ENCODE measurements at regions not wholly inside any gene's neighbourhood (a gene's known extent, or its start where the extent isn't known, plus 50 kb on each side); places are given as distances from the start of the nearest gene placed in this dataset.

GRCh38 chr7:152556013-152556755 is 119.8 kb downstream of the XRCC2 start:
- intact Hi-C loops (cut with micrococcal nuclease; ENCODE audit: unreplicated experiment), result no loop called here
- Histone ChIP-seq H3K79me2 (ENCODE audit: insufficient read depth, low read length) (no peaks in the 10 kb centered on the region), H2AFZ (ENCODE audit: low read length) (no peak overlapping the region), H3K9me3 (ENCODE audit: low read length) (no peaks in the 10 kb centered on the region), H3K4me3 (replicated peaks in 1 of 3; ENCODE audit: insufficient read depth in 1 of 3, low read depth in 2 of 3, low read length in 3 of 3) (peak overlapping the region in 1 of 3 experiments; percentile 15; a peak in 1 of 6 replicates), H3K4me1 (ENCODE audit: insufficient read depth, low read length) (peaks cover 21% of the 10 kb centered on the region), H3K27me3 (ENCODE audit: control insufficient read depth in 1 of 2, insufficient read depth in 2 of 2, low read length in 2 of 2) (no peaks in the 10 kb centered on the region), H3K36me3 (replicated peaks in 1 of 2; ENCODE audit: control insufficient read depth in 1 of 2, insufficient read depth in 2 of 2, low read length in 2 of 2) (no peaks in the 10 kb centered on the region), H3K9ac (ENCODE audit: insufficient read depth, low read depth, low read length) (no peak overlapping the region), H4K20me1 (ENCODE audit: insufficient read depth, low read length) (no peaks in the 10 kb centered on the region), H3K27ac (ENCODE audit: extremely low read length, insufficient read depth, low read length) (no peak overlapping the region), H3K4me2 (ENCODE audit: low read depth, low read length) (peak overlapping the region; percentile 59)
- no TSS peak for BruUV-seq (replicated peaks)
- in situ Hi-C loops (cut with HindIII; ENCODE audit: extremely low pct_ligation_motif_present, low pct_unique_long_range_greater_than_20kb), result no loop called here
- peak; percentile 79 for ATAC-seq
- no peak for DNase-seq (ENCODE audit: low spot score)
- ChIA-PET CTCF (ENCODE audit: low intra/inter-chr PET ratio, low total read pairs) (no interaction called here), POLR2A (no interaction called here)
- 52% methylated on average over 20 of the region's 20 CpGs for WGBS (ENCODE audit: low lambda C conversion rate)
- FAIRE-seq, result no peak
- TF ChIP-seq HNF4A (CRISPR knock-in tag; IDR thresholded peaks at IDR 0.05) (peak; percentile 71), TAF1 (CRISPR knock-in tag; IDR thresholded peaks at IDR 0.05) (no peak), KAT8 (CRISPR knock-in tag; IDR thresholded peaks at IDR 0.05) (no peak), TBX2 (CRISPR knock-in tag; IDR thresholded peaks at IDR 0.05; ENCODE audit: borderline replicate concordance) (no peak), IRF1 (CRISPR knock-in tag; IDR thresholded peaks at IDR 0.05; ENCODE audit: low read depth) (no peak), NCOR1 (IDR thresholded peaks at IDR 0.05; ENCODE audit: borderline replicate concordance, low read length) (no peak), GRHL1 (CRISPR knock-in tag; conservative IDR thresholded peaks at IDR 0.05) (no peak), ZNF687 (CRISPR knock-in tag; IDR thresholded peaks at IDR 0.05) (peak; percentile 42), THYN1 (CRISPR knock-in tag; IDR thresholded peaks at IDR 0.05; ENCODE audit: borderline replicate concordance, low read depth) (no peak), ZNF598 (CRISPR knock-in tag; IDR thresholded peaks at IDR 0.05; ENCODE audit: borderline replicate concordance) (0 out of 2 replicates have a peak, but pooled peaks have one; percentile 59), HNF4G (IDR thresholded peaks at IDR 0.05; ENCODE audit: borderline replicate concordance, low read depth, low read length) (peak; percentile 46; the same call in 1 of the 2 replicates), HNF4G (CRISPR knock-in tag; IDR thresholded peaks at IDR 0.05; ENCODE audit: borderline replicate concordance, low read depth) (0 out of 2 replicates have a peak, but pooled peaks have one; percentile 26), ZFX (CRISPR knock-in tag; IDR thresholded peaks at IDR 0.05; ENCODE audit: low read depth) (peak; percentile 22; the same call in 1 of the 2 replicates), ZNF615 (CRISPR knock-in tag; IDR thresholded peaks at IDR 0.05; ENCODE audit: borderline replicate concordance) (no peak)
